ENCODE measurements at regions not wholly inside any gene's neighbourhood (a gene's known extent, or its start where the extent isn't known, plus 50 kb on each side); places are given as distances from the start of the nearest gene placed in this dataset.

DNA sequence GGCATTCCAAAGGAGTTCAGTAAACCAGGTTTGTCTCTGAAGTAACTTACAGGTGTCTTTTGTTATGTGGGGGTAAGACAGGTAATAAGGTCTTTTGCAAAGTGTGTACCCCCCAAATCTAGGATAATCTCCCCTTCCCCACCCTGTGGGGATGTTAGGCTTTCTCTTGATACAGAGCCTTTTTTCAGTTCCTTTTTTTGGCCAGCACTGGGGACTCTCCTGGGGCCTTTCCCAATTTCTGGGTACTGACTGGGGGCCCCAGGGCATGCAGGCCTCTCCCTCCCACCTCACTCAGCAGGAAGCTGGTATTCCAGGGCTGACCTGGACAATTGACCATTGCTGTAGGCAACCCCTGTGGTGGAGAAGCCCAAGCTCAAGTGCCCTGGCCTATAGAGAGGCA lies 84.3 kb upstream of the IRX6 start:
- TF ChIP-seq, protein P1, sequence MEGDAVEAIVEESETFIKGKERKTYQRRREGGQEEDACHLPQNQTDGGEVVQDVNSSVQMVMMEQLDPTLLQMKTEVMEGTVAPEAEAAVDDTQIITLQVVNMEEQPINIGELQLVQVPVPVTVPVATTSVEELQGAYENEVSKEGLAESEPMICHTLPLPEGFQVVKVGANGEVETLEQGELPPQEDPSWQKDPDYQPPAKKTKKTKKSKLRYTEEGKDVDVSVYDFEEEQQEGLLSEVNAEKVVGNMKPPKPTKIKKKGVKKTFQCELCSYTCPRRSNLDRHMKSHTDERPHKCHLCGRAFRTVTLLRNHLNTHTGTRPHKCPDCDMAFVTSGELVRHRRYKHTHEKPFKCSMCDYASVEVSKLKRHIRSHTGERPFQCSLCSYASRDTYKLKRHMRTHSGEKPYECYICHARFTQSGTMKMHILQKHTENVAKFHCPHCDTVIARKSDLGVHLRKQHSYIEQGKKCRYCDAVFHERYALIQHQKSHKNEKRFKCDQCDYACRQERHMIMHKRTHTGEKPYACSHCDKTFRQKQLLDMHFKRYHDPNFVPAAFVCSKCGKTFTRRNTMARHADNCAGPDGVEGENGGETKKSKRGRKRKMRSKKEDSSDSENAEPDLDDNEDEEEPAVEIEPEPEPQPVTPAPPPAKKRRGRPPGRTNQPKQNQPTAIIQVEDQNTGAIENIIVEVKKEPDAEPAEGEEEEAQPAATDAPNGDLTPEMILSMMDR (conservative IDR thresholded peaks at IDR 0.05; ENCODE audit: low read length), result no peak
- no peak for TF ChIP-seq EZH2phosphoT487 (IDR thresholded peaks at IDR 0.05; ENCODE audit: borderline replicate concordance)

All from Loucy (cell line).